ENCODE measurements at regions not wholly inside any gene's neighbourhood (a gene's known extent, or its start where the extent isn't known, plus 50 kb on each side); places are given as distances from the start of the nearest gene placed in this dataset.

DNA sequence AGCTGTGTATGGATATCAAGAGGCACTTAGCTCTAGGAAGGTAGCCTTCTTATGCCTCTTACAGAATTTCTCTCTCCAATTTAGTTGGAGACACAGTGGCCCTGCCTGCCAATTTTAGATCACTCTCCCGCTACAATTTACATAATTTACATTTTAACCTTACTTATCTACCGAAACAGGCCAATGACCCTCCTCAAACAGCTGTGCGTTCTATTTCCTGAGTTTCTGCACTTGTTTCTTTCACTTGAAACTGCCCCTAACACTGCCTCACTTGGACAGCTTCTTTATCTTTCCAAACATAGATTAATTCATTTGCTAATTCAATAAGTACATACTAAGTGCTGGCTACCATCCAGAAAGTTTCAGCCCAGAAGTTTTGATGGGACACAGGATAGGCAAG, 52.9 kb upstream of the HDDC2 start:
- no peaks in the 10 kb centered on the region for H3K36me3 ChIP-seq (ENCODE audit: control insufficient read depth in 2 of 2, extremely low read depth in 1 of 2, insufficient read depth in 2 of 2, low read length in 2 of 2)
- DNase-seq (ENCODE audit: low read depth, low spot score), result no peak
- no peak overlapping the region for H3K27ac ChIP-seq (ENCODE audit: insufficient read depth, low read depth, low read length)
- H3K9me3 ChIP-seq (replicated peaks; ENCODE audit: control insufficient read depth, insufficient read depth, low read length), result no peaks in the 10 kb centered on the region
- ChIA-PET POLR2A (no interaction called here), CTCF (no interaction called here)
- H3K4me2 ChIP-seq (ENCODE audit: insufficient read depth, low read length), result no peak overlapping the region
- peaks cover 16 to 20% of the 10 kb centered on the region in 2 experiments for H3K27me3 ChIP-seq (ENCODE audit: control insufficient read depth in 2 of 2, insufficient read depth in 2 of 2, low read length in 2 of 2)
- BruUV-seq (replicated peaks), result no TSS peak
- TF ChIP-seq EZH2 (IDR thresholded peaks at IDR 0.05; ENCODE audit: borderline replicate concordance, low read depth, low read length, severe bottlenecking) (no peak), MYC (IDR thresholded peaks at IDR 0.05; ENCODE audit: low read depth, low read length) (no peak), FOS (IDR thresholded peaks at IDR 0.05; ENCODE audit: borderline replicate concordance, insufficient read depth, low read length) (no peak), GATA2 (IDR thresholded peaks at IDR 0.05; ENCODE audit: insufficient read depth, insufficient read length, low read depth, low read length) (no peak), POLR2A (IDR thresholded peaks at IDR 0.05; ENCODE audit: low read depth, low read length) (no peak), JUN (IDR thresholded peaks at IDR 0.05; ENCODE audit: borderline replicate concordance, insufficient read depth, insufficient read length, low read depth) (no peak), POLR2AphosphoS5 (IDR thresholded peaks at IDR 0.05; ENCODE audit: insufficient read depth, low read depth, low read length) (no peak)
- TF ChIP-seq, protein P1, sequence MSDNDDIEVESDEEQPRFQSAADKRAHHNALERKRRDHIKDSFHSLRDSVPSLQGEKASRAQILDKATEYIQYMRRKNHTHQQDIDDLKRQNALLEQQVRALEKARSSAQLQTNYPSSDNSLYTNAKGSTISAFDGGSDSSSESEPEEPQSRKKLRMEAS (IDR thresholded peaks at IDR 0.05; ENCODE audit: insufficient read depth, insufficient read length), result no peak
- TF ChIP-seq, protein P2, sequence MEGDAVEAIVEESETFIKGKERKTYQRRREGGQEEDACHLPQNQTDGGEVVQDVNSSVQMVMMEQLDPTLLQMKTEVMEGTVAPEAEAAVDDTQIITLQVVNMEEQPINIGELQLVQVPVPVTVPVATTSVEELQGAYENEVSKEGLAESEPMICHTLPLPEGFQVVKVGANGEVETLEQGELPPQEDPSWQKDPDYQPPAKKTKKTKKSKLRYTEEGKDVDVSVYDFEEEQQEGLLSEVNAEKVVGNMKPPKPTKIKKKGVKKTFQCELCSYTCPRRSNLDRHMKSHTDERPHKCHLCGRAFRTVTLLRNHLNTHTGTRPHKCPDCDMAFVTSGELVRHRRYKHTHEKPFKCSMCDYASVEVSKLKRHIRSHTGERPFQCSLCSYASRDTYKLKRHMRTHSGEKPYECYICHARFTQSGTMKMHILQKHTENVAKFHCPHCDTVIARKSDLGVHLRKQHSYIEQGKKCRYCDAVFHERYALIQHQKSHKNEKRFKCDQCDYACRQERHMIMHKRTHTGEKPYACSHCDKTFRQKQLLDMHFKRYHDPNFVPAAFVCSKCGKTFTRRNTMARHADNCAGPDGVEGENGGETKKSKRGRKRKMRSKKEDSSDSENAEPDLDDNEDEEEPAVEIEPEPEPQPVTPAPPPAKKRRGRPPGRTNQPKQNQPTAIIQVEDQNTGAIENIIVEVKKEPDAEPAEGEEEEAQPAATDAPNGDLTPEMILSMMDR (IDR thresholded peaks at IDR 0.05; ENCODE audit: extremely low read depth in 1 of 2, insufficient read depth in 1 of 2, low read depth in 1 of 2, low read length in 2 of 2), result no peak
- intact Hi-C loops (cut with micrococcal nuclease) (no loop called here), dilution Hi-C loops (cut with MboI; ENCODE audit: extremely low pct_ligation_motif_present, low sequenced_read_pairs) (no loop called here)
- no peak overlapping the region for H3K9ac ChIP-seq (replicated peaks; ENCODE audit: extremely low read depth, insufficient read depth, low read length)
- H3K79me2 ChIP-seq (ENCODE audit: control insufficient read depth, insufficient read depth, low read length), result no peaks in the 10 kb centered on the region
- H2AFZ ChIP-seq (ENCODE audit: low read depth, low read length), result no peak overlapping the region
- H3K9me1 ChIP-seq (replicated peaks; ENCODE audit: control insufficient read depth, extremely low read depth, insufficient read depth, low read length), result no peaks in the 10 kb centered on the region
- no peak overlapping the region for H3K4me3 ChIP-seq (replicated peaks in 1 of 3; ENCODE audit: insufficient read depth in 1 of 3, low read depth in 1 of 3, low read length in 3 of 3)
- no peak for FAIRE-seq
- no peaks in the 10 kb centered on the region for H3K4me1 ChIP-seq (ENCODE audit: control insufficient read depth, extremely low read depth, insufficient read depth, low read length)
- no peaks in the 10 kb centered on the region for H4K20me1 ChIP-seq (replicated peaks; ENCODE audit: control insufficient read depth, extremely low read depth, insufficient read depth, low read length)

Data from endothelial cell of umbilical vein (primary cell).